ENCODE measurements at regions not wholly inside any gene's neighbourhood (a gene's known extent, or its start where the extent isn't known, plus 50 kb on each side); places are given as distances from the start of the nearest gene placed in this dataset.

DNA sequence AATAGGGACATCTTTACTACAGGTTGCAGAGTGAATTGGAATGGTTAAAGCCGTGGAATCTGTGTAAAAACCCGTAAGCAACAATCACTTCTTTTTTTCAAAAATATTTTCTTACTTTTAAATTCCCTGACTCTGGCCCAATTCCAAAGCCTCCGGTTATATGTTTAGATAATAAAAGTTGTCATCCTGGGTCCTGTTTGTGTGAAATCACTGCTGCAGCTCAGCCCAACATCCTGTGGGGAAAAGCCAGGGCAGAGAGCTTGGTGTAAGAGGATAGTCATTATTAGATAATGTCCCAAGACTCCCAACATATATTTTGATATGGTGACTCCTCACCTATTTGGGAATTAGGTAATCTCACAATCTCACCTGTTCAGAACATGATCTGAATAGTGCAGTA lies 586.0 kb upstream of the BRINP1 start:
- TF ChIP-seq, protein P1, sequence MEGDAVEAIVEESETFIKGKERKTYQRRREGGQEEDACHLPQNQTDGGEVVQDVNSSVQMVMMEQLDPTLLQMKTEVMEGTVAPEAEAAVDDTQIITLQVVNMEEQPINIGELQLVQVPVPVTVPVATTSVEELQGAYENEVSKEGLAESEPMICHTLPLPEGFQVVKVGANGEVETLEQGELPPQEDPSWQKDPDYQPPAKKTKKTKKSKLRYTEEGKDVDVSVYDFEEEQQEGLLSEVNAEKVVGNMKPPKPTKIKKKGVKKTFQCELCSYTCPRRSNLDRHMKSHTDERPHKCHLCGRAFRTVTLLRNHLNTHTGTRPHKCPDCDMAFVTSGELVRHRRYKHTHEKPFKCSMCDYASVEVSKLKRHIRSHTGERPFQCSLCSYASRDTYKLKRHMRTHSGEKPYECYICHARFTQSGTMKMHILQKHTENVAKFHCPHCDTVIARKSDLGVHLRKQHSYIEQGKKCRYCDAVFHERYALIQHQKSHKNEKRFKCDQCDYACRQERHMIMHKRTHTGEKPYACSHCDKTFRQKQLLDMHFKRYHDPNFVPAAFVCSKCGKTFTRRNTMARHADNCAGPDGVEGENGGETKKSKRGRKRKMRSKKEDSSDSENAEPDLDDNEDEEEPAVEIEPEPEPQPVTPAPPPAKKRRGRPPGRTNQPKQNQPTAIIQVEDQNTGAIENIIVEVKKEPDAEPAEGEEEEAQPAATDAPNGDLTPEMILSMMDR (IDR thresholded peaks at IDR 0.05; ENCODE audit: low read depth, low read length) = no peak
- no peak for TF ChIP-seq EZH2phosphoT487 (IDR thresholded peaks at IDR 0.05; ENCODE audit: low read depth)

Data from OCI-LY3 (cell line).